WTC11 (cell line): ENCODE measurements at regions not wholly inside any gene's neighbourhood (a gene's known extent, or its start where the extent isn't known, plus 50 kb on each side); places are given as distances from the start of the nearest gene placed in this dataset.

Experiments used
- SP1 ChIP-seq: sonication (generic); formaldehyde crosslinking; conservative IDR thresholded peaks from 2 replicates; pipeline ENCODE4 v1.8.1; 2022; ENCODE audit warnings: missing genetic modification reagents
- TF ChIP-seq, protein P1 (sequence below): fragments of 200-600 bp; IDR thresholded peaks from 2 replicates; pipeline ENCODE4 v1.8.0; 2022; ENCODE audit warnings: antibody characterized with exemption
- TF ChIP-seq, protein P2 (sequence below): sonication (generic); formaldehyde crosslinking; IDR thresholded peaks from 2 replicates; pipeline ENCODE4 v1.8.0; 2023; ENCODE audit warnings: missing genetic modification reagents

DNA sequence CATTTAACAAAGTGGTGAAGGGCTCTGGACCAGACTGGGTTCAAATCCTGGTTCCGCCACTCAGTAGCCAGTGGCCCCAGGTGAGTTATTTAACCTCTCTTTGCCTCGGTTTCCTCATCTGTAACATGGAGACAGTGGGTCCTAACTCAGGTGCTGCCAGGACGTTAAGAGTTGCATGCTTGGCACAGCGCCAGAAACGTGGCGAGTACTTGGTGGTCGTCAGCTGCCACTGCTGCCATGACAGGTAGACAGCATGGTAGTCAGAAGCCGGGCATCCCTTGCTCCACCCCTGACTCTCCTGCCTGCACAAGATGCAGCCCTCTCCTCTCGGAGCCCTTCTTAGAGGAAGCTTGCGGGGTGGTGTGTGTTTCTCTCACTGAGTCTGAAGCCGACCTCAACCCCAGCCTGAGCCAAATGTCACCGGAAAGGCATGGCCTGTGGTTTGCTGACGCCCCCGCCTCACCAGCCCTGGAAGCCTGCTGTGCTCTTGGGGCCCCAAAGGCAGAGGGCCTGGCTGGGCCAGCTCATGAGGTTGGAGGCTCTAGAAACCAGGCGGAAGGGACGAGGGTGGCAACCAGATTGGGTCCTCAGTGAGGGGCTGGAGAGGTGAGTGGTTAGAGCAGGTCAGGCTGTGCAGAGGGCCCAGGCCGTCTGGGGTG, 160.8 kb upstream of the TLE3 start:
- TF ChIP-seq, protein P1, sequence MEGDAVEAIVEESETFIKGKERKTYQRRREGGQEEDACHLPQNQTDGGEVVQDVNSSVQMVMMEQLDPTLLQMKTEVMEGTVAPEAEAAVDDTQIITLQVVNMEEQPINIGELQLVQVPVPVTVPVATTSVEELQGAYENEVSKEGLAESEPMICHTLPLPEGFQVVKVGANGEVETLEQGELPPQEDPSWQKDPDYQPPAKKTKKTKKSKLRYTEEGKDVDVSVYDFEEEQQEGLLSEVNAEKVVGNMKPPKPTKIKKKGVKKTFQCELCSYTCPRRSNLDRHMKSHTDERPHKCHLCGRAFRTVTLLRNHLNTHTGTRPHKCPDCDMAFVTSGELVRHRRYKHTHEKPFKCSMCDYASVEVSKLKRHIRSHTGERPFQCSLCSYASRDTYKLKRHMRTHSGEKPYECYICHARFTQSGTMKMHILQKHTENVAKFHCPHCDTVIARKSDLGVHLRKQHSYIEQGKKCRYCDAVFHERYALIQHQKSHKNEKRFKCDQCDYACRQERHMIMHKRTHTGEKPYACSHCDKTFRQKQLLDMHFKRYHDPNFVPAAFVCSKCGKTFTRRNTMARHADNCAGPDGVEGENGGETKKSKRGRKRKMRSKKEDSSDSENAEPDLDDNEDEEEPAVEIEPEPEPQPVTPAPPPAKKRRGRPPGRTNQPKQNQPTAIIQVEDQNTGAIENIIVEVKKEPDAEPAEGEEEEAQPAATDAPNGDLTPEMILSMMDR = no peak
- TF ChIP-seq, protein P2, sequence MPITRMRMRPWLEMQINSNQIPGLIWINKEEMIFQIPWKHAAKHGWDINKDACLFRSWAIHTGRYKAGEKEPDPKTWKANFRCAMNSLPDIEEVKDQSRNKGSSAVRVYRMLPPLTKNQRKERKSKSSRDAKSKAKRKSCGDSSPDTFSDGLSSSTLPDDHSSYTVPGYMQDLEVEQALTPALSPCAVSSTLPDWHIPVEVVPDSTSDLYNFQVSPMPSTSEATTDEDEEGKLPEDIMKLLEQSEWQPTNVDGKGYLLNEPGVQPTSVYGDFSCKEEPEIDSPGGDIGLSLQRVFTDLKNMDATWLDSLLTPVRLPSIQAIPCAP (CRISPR knock-in tag) = no peak
- TF ChIP-seq SP1 = no peak
